ENCODE measurements at regions not wholly inside any gene's neighbourhood (a gene's known extent, or its start where the extent isn't known, plus 50 kb on each side); places are given as distances from the start of the nearest gene placed in this dataset.

GRCh38 chr2:168350380-168350779, 103.0 kb upstream of the STK39 start:
- Mint-ChIP-seq H3K4me1 (peaks cover 18% of the 10 kb centered on the region), H3K36me3 (no peaks in the 10 kb centered on the region), H3K4me3 (no peak overlapping the region), H3K27me3 (peaks cover 14% of the 10 kb centered on the region), H3K27ac (no peak overlapping the region), H3K9me3 (peaks cover 5% of the 10 kb centered on the region)
- DNase-seq: no peak
- CTCF ChIA-PET: interaction anchor here (0.6 kb wide), 1 partner anchor 298 kb away, joined by 3 read pairs; no protein-coding TSS in a partner anchor

GRCh38 chr2:168353251-168353650, 102.8 kb upstream of the CERS6 start:
- CTCF ChIA-PET: interaction anchor here (0.7 kb wide), 1 partner anchor 319 kb away, joined by 3 read pairs; no protein-coding TSS in a partner anchor
- Mint-ChIP-seq H3K9me3 (peaks cover 5% of the 10 kb centered on the region), H3K27ac (no peak overlapping the region), H3K4me3 (no peak overlapping the region), H3K36me3 (no peaks in the 10 kb centered on the region), H3K27me3 (peaks cover 4% of the 10 kb centered on the region), H3K4me1 (peaks cover 17% of the 10 kb centered on the region)
- no peak for DNase-seq

GRCh38 chr2:168354499-168354898, 101.6 kb upstream of the CERS6 start:
- Mint-ChIP-seq H3K4me1 (peaks cover 27% of the 10 kb centered on the region), H3K4me3 (no peak overlapping the region), H3K36me3 (no peaks in the 10 kb centered on the region), H3K9me3 (peaks cover 5% of the 10 kb centered on the region), H3K27me3 (peaks cover 4% of the 10 kb centered on the region), H3K27ac (no peak overlapping the region)
- no peak for DNase-seq
- CTCF ChIA-PET: interaction anchor here (1.0 kb wide), 2 partner anchors 8 to 350 kb away, joined by 3 to 5 read pairs; no protein-coding TSS in a partner anchor

- no peak overlapping the region for H3K4me3 Mint-ChIP-seq
- CTCF ChIA-PET: interaction anchor here (1.0 kb wide), 1 partner anchor 9 kb away, joined by 5 read pairs; no protein-coding TSS in a partner anchor
- no peak for DNase-seq
- no peaks in the 10 kb centered on the region for H3K36me3 Mint-ChIP-seq
- peaks cover 4% of the 10 kb centered on the region for H3K27me3 Mint-ChIP-seq
- no peak overlapping the region for H3K27ac Mint-ChIP-seq
- H3K9me3 Mint-ChIP-seq: peaks cover 5% of the 10 kb centered on the region
- H3K4me1 Mint-ChIP-seq: peaks cover 27% of the 10 kb centered on the region
These were observed 101.0 kb upstream of the CERS6 start for GRCh38 chr2:168355121-168355520.

- no peaks in the 10 kb centered on the region for H3K36me3 Mint-ChIP-seq
- no peak overlapping the region for H3K27ac Mint-ChIP-seq
- H3K27me3 Mint-ChIP-seq: peaks cover 4% of the 10 kb centered on the region
- CTCF ChIA-PET: no interaction called here
- no peak for DNase-seq
- peaks cover 5% of the 10 kb centered on the region for H3K9me3 Mint-ChIP-seq
- H3K4me3 Mint-ChIP-seq: no peak overlapping the region
- H3K4me1 Mint-ChIP-seq: peaks cover 27% of the 10 kb centered on the region
These were observed 100.1 kb upstream of the CERS6 start for GRCh38 chr2:168355779-168356476.

- Mint-ChIP-seq H3K9me3 (peaks cover 5% of the 10 kb centered on the region), H3K27me3 (peaks cover 4% of the 10 kb centered on the region), H3K27ac (no peak overlapping the region), H3K4me1 (peaks cover 27% of the 10 kb centered on the region), H3K36me3 (no peaks in the 10 kb centered on the region), H3K4me3 (no peak overlapping the region)
- DNase-seq: no peak
- CTCF ChIA-PET: no interaction called here
These were observed 99.6 kb upstream of the CERS6 start for GRCh38 chr2:168356477-168356835.

GRCh38 chr2:168357797-168358472, 98.1 kb upstream of the CERS6 start:
- Mint-ChIP-seq H3K4me1 (peaks cover 27% of the 10 kb centered on the region), H3K9me3 (peaks cover 7% of the 10 kb centered on the region), H3K4me3 (no peak overlapping the region), H3K27ac (no peak overlapping the region), H3K36me3 (no peaks in the 10 kb centered on the region), H3K27me3 (peaks cover 4% of the 10 kb centered on the region)
- DNase-seq: no peak
- CTCF ChIA-PET: interaction anchor here (0.8 to 1.6 kb wide), 3 partner anchors 9 to 21 kb away, joined by 3 to 10 read pairs (median 4); no protein-coding TSS in a partner anchor

- DNase-seq: no peak
- Mint-ChIP-seq H3K27ac (no peak overlapping the region), H3K4me1 (peaks cover 27% of the 10 kb centered on the region), H3K4me3 (no peak overlapping the region), H3K27me3 (peaks cover 4% of the 10 kb centered on the region), H3K9me3 (peaks cover 2% of the 10 kb centered on the region), H3K36me3 (no peaks in the 10 kb centered on the region)
- CTCF ChIA-PET: no interaction called here
These were observed 97.0 kb upstream of the CERS6 start for GRCh38 chr2:168359082-168359481.

GRCh38 chr2:168363347-168364092, 92.6 kb upstream of the CERS6 start:
- Mint-ChIP-seq H3K27ac (no peak overlapping the region), H3K4me3 (no peak overlapping the region), H3K4me1 (peaks cover 8% of the 10 kb centered on the region), H3K36me3 (no peaks in the 10 kb centered on the region), H3K9me3 (peaks cover 2% of the 10 kb centered on the region), H3K27me3 (peaks cover 4% of the 10 kb centered on the region)
- CTCF ChIA-PET: no interaction called here
- DNase-seq: no peak

- CTCF ChIA-PET: no interaction called here
- no peak for DNase-seq
- Mint-ChIP-seq H3K27ac (no peak overlapping the region), H3K4me1 (no peaks in the 10 kb centered on the region), H3K36me3 (no peaks in the 10 kb centered on the region), H3K9me3 (peaks cover 2% of the 10 kb centered on the region), H3K4me3 (no peak overlapping the region), H3K27me3 (peaks cover 4% of the 10 kb centered on the region)
These were observed 90.9 kb upstream of the CERS6 start for GRCh38 chr2:168365094-168365621.

- no peak overlapping the region for H3K4me3 Mint-ChIP-seq
- CTCF ChIA-PET: no interaction called here
These were observed 87.0 kb upstream of the CERS6 start for GRCh38 chr2:168369031-168369430.

GRCh38 chr2:168371273-168372019, 84.6 kb upstream of the CERS6 start:
- Mint-ChIP-seq H3K4me3 (no peak overlapping the region), H3K36me3 (no peaks in the 10 kb centered on the region), H3K27me3 (peaks cover 4% of the 10 kb centered on the region), H3K9me3 (peaks cover under 1% of the 10 kb centered on the region), H3K4me1 (peaks cover 17% of the 10 kb centered on the region), H3K27ac (no peak overlapping the region)
- peak; percentile 23 for DNase-seq
- CTCF ChIA-PET: no interaction called here

More at GRCh38 chr2:168369031-168369430, 87.0 kb upstream of the CERS6 start:
- Mint-ChIP-seq H3K27ac (no peak overlapping the region), H3K27me3 (peaks cover 4% of the 10 kb centered on the region), H3K9me3 (no peaks in the 10 kb centered on the region), H3K4me1 (peaks cover 17% of the 10 kb centered on the region), H3K36me3 (no peaks in the 10 kb centered on the region)
- DNase-seq: no peak

GRCh38 chr2:168373468-168373867, 82.6 kb upstream of the CERS6 start:
- no peak for DNase-seq
- H3K4me1 Mint-ChIP-seq: peaks cover 17% of the 10 kb centered on the region
- CTCF ChIA-PET: no interaction called here
- no peaks in the 10 kb centered on the region for H3K36me3 Mint-ChIP-seq
- no peaks in the 10 kb centered on the region for H3K27me3 Mint-ChIP-seq
- no peak overlapping the region for H3K4me3 Mint-ChIP-seq
- H3K27ac Mint-ChIP-seq: no peak overlapping the region
- H3K9me3 Mint-ChIP-seq: peaks cover 4% of the 10 kb centered on the region
